Caco-2 (cell line): ENCODE measurements at regions not wholly inside any gene's neighbourhood (a gene's known extent, or its start where the extent isn't known, plus 50 kb on each side); places are given as distances from the start of the nearest gene placed in this dataset.

Experiments used
- BruUV-seq: library from RNA; stranded (reverse); fragments of 400-500 nt; replicated peaks from 2 replicates; lab custom pipeline; 2021; lab: Mats Ljungman, UMichigan
- CTCF ChIA-PET: fragments of 300-600 bp; sonication (Branson Sonifier 250); formaldehyde crosslinking; loops from one replicate; lab custom pipeline; 2022; ENCODE audit warnings: antibody characterized with exemption; lab: Charles Lee
- POLR2A ChIA-PET: fragments of 300-600 bp; sonication (Branson Sonifier 250); formaldehyde crosslinking; loops from one replicate; lab custom pipeline; 2022; ENCODE audit warnings: antibody characterized with exemption; lab: Charles Lee
- DNase-seq, 2 experiments: peaks; one replicate each; pipeline versions ENCODE4 v3.0.0 to v3.0.0-alpha.2; 2020 to 2022
- H3K27me3 ChIP-seq: replicated peaks from 2 replicates; pipeline ENCODE4 v1.6.0; 2011; ENCODE audit warnings: low read length; ENCODE audit not compliant: control insufficient read depth, insufficient read depth
- H3K36me3 ChIP-seq: 2 replicates; pipeline ENCODE4 v1.5.1; 2011; ENCODE audit warnings: low read length; ENCODE audit not compliant: control insufficient read depth, insufficient read depth
- H3K4me1 ChIP-seq: fragments of 250-450 bp; sonication (Bioruptor Pico); 2 replicates; pipeline ENCODE4 v1.5.1; 2020; ENCODE audit warnings: mild to moderate bottlenecking
- H3K4me3 ChIP-seq: 2 replicates; pipeline ENCODE4 v1.5.1; 2011; ENCODE audit warnings: low read depth, mild to moderate bottlenecking, control low read depth, low read length
- H3K9me3 ChIP-seq: fragments of 250-450 bp; sonication (Bioruptor Pico); 2 replicates; pipeline ENCODE4 v1.5.1; 2020; ENCODE audit warnings: mild to moderate bottlenecking, moderate library complexity
- H3K27ac Mint-ChIP-seq: one replicate; pipeline ENCODE4 v1.8.0; 2022; ENCODE audit warnings: mixed read lengths; ENCODE audit not compliant: unreplicated experiment
- H3K27me3 Mint-ChIP-seq: one replicate; pipeline ENCODE4 v1.8.0; 2022; ENCODE audit warnings: mixed read lengths; ENCODE audit not compliant: insufficient read depth, unreplicated experiment
- H3K36me3 Mint-ChIP-seq: one replicate; pipeline ENCODE4 v1.8.0; 2022; ENCODE audit warnings: mild to moderate bottlenecking, mixed read lengths; ENCODE audit not compliant: insufficient read depth, unreplicated experiment
- H3K4me1 Mint-ChIP-seq: one replicate; pipeline ENCODE4 v1.8.0; 2022; ENCODE audit warnings: low read depth, mixed read lengths; ENCODE audit not compliant: unreplicated experiment
- H3K4me3 Mint-ChIP-seq: one replicate; pipeline ENCODE4 v1.8.0; 2022; ENCODE audit warnings: mild to moderate bottlenecking, moderate library complexity, mixed read lengths; ENCODE audit not compliant: unreplicated experiment
- H3K9me3 Mint-ChIP-seq: one replicate; pipeline ENCODE4 v1.8.0; 2022; ENCODE audit warnings: mixed read lengths; ENCODE audit not compliant: unreplicated experiment
- intact Hi-C: fragments of 100-400 bp; cut with micrococcal nuclease; formaldehyde crosslinking; loops from one replicate; pipeline ENCODE4 v1.10.0; 2022; ENCODE audit not compliant: unreplicated experiment
- TF ChIP-seq, protein P1 (sequence below), 2 experiments: fragments of 200-600 bp in 1 of 2; IDR thresholded peaks; 1 replicate in 1 of 2; 2 replicates in 1 of 2; pipeline versions ENCODE4 v1.5.1 to v1.8.0; 2011 to 2022; ENCODE audit warnings: antibody characterized with exemption in 1 of 2, control low read depth in 1 of 2, inconsistent platforms in 1 of 2, low read depth in 1 of 2, low read length in 1 of 2, mild to moderate bottlenecking in 1 of 2, moderate library complexity in 1 of 2; ENCODE audit not compliant: insufficient read depth in 1 of 2, severe bottlenecking in 1 of 2, unreplicated experiment in 1 of 2

DNA sequence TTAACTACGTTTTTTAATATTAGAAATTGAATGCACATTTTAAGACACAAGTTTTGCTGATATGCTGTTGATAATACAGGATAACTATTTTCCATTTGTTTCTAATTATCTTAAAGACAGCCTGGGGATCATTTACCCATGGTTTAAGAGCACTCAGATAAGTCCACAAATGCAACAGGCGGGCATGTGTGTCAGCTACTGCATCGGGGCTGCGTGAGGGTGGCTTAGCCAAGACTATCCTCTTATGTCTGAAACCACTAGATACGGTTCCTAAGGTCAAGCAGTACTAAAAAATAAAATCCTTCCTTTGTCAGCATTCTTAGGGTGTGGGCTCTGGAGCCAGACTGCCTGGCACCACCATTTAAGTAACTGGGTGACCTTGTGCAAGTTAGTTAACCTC is 254.8 kb downstream of the SATB2 start:
- Mint-ChIP-seq H3K4me1 (no peaks in the 10 kb centered on the region), H3K27me3 (peaks cover 9% of the 10 kb centered on the region), H3K9me3 (no peaks in the 10 kb centered on the region), H3K4me3 (no peak overlapping the region), H3K27ac (no peak overlapping the region), H3K36me3 (no peaks in the 10 kb centered on the region)
- H3K27me3 ChIP-seq, result no peaks in the 10 kb centered on the region; the same call in 1 of the 2 replicates
- no peak for DNase-seq
- no peaks in the 10 kb centered on the region for H3K36me3 ChIP-seq
- no TSS peak for BruUV-seq
- ChIA-PET CTCF (no interaction called here), POLR2A (no interaction called here)
- H3K4me1 ChIP-seq, result no peaks in the 10 kb centered on the region
- H3K4me3 ChIP-seq, result no peak overlapping the region
- intact Hi-C loops, result no loop called here
- H3K9me3 ChIP-seq, result no peaks in the 10 kb centered on the region
- TF ChIP-seq, protein P1, sequence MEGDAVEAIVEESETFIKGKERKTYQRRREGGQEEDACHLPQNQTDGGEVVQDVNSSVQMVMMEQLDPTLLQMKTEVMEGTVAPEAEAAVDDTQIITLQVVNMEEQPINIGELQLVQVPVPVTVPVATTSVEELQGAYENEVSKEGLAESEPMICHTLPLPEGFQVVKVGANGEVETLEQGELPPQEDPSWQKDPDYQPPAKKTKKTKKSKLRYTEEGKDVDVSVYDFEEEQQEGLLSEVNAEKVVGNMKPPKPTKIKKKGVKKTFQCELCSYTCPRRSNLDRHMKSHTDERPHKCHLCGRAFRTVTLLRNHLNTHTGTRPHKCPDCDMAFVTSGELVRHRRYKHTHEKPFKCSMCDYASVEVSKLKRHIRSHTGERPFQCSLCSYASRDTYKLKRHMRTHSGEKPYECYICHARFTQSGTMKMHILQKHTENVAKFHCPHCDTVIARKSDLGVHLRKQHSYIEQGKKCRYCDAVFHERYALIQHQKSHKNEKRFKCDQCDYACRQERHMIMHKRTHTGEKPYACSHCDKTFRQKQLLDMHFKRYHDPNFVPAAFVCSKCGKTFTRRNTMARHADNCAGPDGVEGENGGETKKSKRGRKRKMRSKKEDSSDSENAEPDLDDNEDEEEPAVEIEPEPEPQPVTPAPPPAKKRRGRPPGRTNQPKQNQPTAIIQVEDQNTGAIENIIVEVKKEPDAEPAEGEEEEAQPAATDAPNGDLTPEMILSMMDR (IDR thresholded peaks at IDR 0.05; ENCODE audit: insufficient read depth in 1 of 2, low read depth in 1 of 2, low read length in 1 of 2, severe bottlenecking in 1 of 2, unreplicated experiment in 1 of 2), result no peak

GRCh38 chr2:199201539-199201938 is 256.2 kb downstream of the SATB2 start:
- intact Hi-C loops, result no loop called here
- TF ChIP-seq, protein P1 (IDR thresholded peaks at IDR 0.05; ENCODE audit: insufficient read depth in 1 of 2, low read depth in 1 of 2, low read length in 1 of 2, severe bottlenecking in 1 of 2, unreplicated experiment in 1 of 2), result no peak
- no TSS peak for BruUV-seq
- CTCF ChIA-PET, result no interaction called here
- POLR2A ChIA-PET, result no interaction called here
- Histone ChIP-seq H3K27me3 (no peaks in the 10 kb centered on the region; the same call in 1 of the 2 replicates), H3K4me1 (no peaks in the 10 kb centered on the region), H3K36me3 (no peaks in the 10 kb centered on the region), H3K9me3 (no peaks in the 10 kb centered on the region), H3K4me3 (no peak overlapping the region)
- no peaks in the 10 kb centered on the region for H3K36me3 Mint-ChIP-seq
- no peaks in the 10 kb centered on the region for H3K9me3 Mint-ChIP-seq
- no peak overlapping the region for H3K4me3 Mint-ChIP-seq
- no peaks in the 10 kb centered on the region for H3K4me1 Mint-ChIP-seq
- H3K27me3 Mint-ChIP-seq, result peaks cover 9% of the 10 kb centered on the region
- DNase-seq, result no peak
- H3K27ac Mint-ChIP-seq, result no peak overlapping the region

GRCh38 chr2:199199797-199200196 is 257.9 kb downstream of the SATB2 start:
- no peaks in the 10 kb centered on the region for H3K9me3 Mint-ChIP-seq
- intact Hi-C loops, result no loop called here
- H3K36me3 Mint-ChIP-seq, result no peaks in the 10 kb centered on the region
- POLR2A ChIA-PET, result no interaction called here
- Histone ChIP-seq H3K9me3 (no peaks in the 10 kb centered on the region), H3K27me3 (no peaks in the 10 kb centered on the region; the same call in 1 of the 2 replicates), H3K36me3 (no peaks in the 10 kb centered on the region), H3K4me1 (no peaks in the 10 kb centered on the region), H3K4me3 (no peak overlapping the region)
- TF ChIP-seq, protein P1 (IDR thresholded peaks at IDR 0.05; ENCODE audit: insufficient read depth in 1 of 2, low read depth in 1 of 2, low read length in 1 of 2, severe bottlenecking in 1 of 2, unreplicated experiment in 1 of 2), result no peak
- H3K4me3 Mint-ChIP-seq, result no peak overlapping the region
- no TSS peak for BruUV-seq
- no peak overlapping the region for H3K27ac Mint-ChIP-seq
- no peak for DNase-seq
- CTCF ChIA-PET, result interaction anchor here (1.0 kb wide), 1 partner anchor 233 kb away, joined by 3 read pairs; no protein-coding TSS in a partner anchor
- peaks cover 9% of the 10 kb centered on the region for H3K27me3 Mint-ChIP-seq
- H3K4me1 Mint-ChIP-seq, result no peaks in the 10 kb centered on the region
